ENCODE measurements at regions not wholly inside any gene's neighbourhood (a gene's known extent, or its start where the extent isn't known, plus 50 kb on each side); places are given as distances from the start of the nearest gene placed in this dataset.

DNA sequence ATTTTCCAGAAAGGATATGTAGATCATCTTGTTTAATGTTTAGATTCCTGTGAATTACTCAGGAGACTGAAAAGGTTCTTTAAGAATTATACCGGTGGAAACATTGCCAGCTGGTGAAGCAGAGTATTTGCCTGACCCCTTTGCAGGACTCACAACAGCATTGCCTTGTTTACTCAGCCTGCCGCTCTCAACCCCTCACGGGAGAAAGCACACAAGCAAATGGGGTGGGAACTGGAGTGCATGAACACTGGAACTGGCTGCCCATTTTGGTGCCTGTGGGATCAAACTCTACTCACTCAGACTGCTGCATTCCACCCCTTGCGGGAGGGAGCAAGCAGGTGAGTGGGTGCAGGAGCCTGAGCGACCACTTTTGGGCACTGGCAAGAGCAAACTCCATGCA is 804.7 kb upstream of the SLITRK1 start (continued):
- TF ChIP-seq ARID4B (CRISPR knock-in tag; IDR thresholded peaks at IDR 0.05; ENCODE audit: borderline replicate concordance) (no peak), ZNF138 (CRISPR knock-in tag; conservative IDR thresholded peaks at IDR 0.05) (no peak), ETV6 (CRISPR knock-in tag; IDR thresholded peaks at IDR 0.05) (no peak), SMAD4 (CRISPR knock-in tag; IDR thresholded peaks at IDR 0.05) (no peak), AR (CRISPR knock-in tag; IDR thresholded peaks at IDR 0.05) (no peak), E2F4 (CRISPR knock-in tag; IDR thresholded peaks at IDR 0.05; ENCODE audit: borderline replicate concordance, low read depth) (no peak)

DNA sequence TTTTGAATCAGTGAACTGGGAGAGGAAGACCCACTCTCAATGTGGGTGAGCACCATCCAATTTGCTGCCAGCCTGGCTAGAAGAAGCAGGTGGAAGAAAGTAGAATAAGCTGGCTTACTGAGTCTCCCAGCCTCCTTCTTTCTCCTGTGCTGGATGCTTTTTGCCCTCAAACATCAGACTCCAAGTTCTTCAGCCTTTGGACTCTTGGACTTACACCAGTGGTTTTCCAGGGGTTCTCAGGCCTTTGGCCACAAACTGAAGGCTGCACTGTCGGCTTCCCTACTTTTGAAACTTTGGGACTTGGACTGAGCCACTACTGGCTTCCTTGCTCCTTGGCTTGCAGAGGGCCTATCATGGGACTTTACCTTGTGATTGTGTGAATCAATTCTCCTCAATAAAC is 804.2 kb upstream of the SLITRK1 start:
- TF ChIP-seq ZNF671 (CRISPR knock-in tag; IDR thresholded peaks at IDR 0.05) = no peak
- no peak for TF ChIP-seq SMAD4 (CRISPR knock-in tag; IDR thresholded peaks at IDR 0.05)
- TF ChIP-seq E2F4 (CRISPR knock-in tag; IDR thresholded peaks at IDR 0.05; ENCODE audit: borderline replicate concordance, low read depth) = no peak
- no peak for TF ChIP-seq ZNF423 (CRISPR knock-in tag; IDR thresholded peaks at IDR 0.05)
- TF ChIP-seq MYBL2 (CRISPR knock-in tag; IDR thresholded peaks at IDR 0.05) = no peak
- TF ChIP-seq, protein P1, sequence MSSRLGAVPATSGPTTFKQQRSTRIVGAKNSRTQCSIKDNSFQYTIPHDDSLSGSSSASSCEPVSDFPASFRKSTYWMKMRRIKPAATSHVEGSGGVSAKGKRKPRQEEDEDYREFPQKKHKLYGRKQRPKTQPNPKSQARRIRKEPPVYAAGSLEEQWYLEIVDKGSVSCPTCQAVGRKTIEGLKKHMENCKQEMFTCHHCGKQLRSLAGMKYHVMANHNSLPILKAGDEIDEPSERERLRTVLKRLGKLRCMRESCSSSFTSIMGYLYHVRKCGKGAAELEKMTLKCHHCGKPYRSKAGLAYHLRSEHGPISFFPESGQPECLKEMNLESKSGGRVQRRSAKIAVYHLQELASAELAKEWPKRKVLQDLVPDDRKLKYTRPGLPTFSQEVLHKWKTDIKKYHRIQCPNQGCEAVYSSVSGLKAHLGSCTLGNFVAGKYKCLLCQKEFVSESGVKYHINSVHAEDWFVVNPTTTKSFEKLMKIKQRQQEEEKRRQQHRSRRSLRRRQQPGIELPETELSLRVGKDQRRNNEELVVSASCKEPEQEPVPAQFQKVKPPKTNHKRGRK (CRISPR knock-in tag; IDR thresholded peaks at IDR 0.05; ENCODE audit: borderline replicate concordance) = no peak
- TF ChIP-seq, protein P2, sequence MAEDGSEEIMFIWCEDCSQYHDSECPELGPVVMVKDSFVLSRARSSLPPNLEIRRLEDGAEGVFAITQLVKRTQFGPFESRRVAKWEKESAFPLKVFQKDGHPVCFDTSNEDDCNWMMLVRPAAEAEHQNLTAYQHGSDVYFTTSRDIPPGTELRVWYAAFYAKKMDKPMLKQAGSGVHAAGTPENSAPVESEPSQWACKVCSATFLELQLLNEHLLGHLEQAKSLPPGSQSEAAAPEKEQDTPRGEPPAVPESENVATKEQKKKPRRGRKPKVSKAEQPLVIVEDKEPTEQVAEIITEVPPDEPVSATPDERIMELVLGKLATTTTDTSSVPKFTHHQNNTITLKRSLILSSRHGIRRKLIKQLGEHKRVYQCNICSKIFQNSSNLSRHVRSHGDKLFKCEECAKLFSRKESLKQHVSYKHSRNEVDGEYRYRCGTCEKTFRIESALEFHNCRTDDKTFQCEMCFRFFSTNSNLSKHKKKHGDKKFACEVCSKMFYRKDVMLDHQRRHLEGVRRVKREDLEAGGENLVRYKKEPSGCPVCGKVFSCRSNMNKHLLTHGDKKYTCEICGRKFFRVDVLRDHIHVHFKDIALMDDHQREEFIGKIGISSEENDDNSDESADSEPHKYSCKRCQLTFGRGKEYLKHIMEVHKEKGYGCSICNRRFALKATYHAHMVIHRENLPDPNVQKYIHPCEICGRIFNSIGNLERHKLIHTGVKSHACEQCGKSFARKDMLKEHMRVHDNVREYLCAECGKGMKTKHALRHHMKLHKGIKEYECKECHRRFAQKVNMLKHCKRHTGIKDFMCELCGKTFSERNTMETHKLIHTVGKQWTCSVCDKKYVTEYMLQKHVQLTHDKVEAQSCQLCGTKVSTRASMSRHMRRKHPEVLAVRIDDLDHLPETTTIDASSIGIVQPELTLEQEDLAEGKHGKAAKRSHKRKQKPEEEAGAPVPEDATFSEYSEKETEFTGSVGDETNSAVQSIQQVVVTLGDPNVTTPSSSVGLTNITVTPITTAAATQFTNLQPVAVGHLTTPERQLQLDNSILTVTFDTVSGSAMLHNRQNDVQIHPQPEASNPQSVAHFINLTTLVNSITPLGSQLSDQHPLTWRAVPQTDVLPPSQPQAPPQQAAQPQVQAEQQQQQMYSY (CRISPR knock-in tag; IDR thresholded peaks at IDR 0.05) = no peak
- TF ChIP-seq NFATC4 (CRISPR knock-in tag; IDR thresholded peaks at IDR 0.05) = no peak
- TF ChIP-seq SOX15 (CRISPR knock-in tag; IDR thresholded peaks at IDR 0.05) = no peak
- TF ChIP-seq JUN (CRISPR knock-in tag; IDR thresholded peaks at IDR 0.05) = no peak
- TF ChIP-seq, protein P3, sequence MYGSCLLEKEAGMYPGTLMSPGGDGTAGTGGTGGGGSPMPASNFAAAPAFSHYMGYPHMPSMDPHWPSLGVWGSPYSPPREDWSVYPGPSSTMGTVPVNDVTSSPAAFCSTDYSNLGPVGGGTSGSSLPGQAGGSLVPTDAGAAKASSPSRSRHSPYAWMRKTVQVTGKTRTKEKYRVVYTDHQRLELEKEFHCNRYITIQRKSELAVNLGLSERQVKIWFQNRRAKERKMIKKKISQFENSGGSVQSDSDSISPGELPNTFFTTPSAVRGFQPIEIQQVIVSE (CRISPR knock-in tag; IDR thresholded peaks at IDR 0.05; ENCODE audit: borderline replicate concordance) = no peak
- no peak for TF ChIP-seq TEAD4 (CRISPR knock-in tag; IDR thresholded peaks at IDR 0.05)
- no peak for TF ChIP-seq AFF4 (CRISPR knock-in tag; IDR thresholded peaks at IDR 0.05; ENCODE audit: borderline replicate concordance)
- ATAC-seq = no peak
- no peaks in the 10 kb centered on the region for H3K9me3 Mint-ChIP-seq
- H3K27me3 Mint-ChIP-seq (ENCODE audit: low read depth) = no peaks in the 10 kb centered on the region
- H3K36me3 Mint-ChIP-seq = no peaks in the 10 kb centered on the region
- H3K4me1 Mint-ChIP-seq = no peaks in the 10 kb centered on the region
- ChIA-PET POLR2A (no interaction called here), CTCF (no interaction called here)
- no peak overlapping the region for H3K4me3 Mint-ChIP-seq
- DNase-seq (ENCODE audit: low spot score) = no peak
- H3K27ac Mint-ChIP-seq = no peak overlapping the region
